Right ventricle myocardium superior (tissue), 1 donor: ENCODE measurements at regions not wholly inside any gene's neighbourhood (a gene's known extent, or its start where the extent isn't known, plus 50 kb on each side); places are given as distances from the start of the nearest gene placed in this dataset.

Source experiments
- ATAC-seq: fragments of 200-7000 bp; cut with Tn5 transposase; one replicate; pipeline ENCODE4 v1.9.1; 2020; ENCODE audit warnings: mild to moderate bottlenecking; ENCODE audit not compliant: poor library complexity
- DNase-seq: peaks from one replicate; pipeline ENCODE4 v3.0.0-alpha.2; 2020
- intact Hi-C: fragments of 100-400 bp; cut with DNase I; formaldehyde crosslinking; loops from one replicate; pipeline ENCODE4 v1.11.2; 2022
- donor health status: DM: no; HTN: yes; CAD: no; lungs with severe emphysema.

DNA sequence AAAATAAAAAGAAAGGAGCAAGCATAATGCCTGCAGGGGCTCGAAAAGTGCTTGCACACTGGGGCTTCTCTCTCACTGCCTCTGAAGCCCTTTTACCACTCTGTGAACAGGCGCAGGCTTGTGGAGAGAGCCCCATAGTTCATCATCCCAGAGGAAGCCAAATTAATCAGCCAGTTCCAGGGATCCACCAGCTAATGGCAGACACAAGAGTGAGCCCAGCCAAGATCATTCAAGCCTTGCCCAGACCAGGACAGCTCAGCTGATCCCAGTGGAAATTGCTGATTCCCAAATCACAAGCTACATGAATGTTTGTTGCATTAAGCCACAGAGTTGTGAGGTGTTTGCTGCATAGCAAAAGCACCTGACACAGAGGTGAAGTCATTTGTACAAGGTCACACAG is 135.3 kb downstream of the CHST1 start:
- ATAC-seq (no peak), DNase-seq (no peak)
- intact Hi-C loops: no loop called here

- no peak for DNase-seq
- no peak for ATAC-seq
- intact Hi-C loops: no loop called here
These were observed 137.0 kb downstream of the CHST1 start for GRCh38 chr11:45528435-45528834.

GRCh38 chr11:45527898-45528297 is 137.5 kb downstream of the CHST1 start:
- DNase-seq: no peak
- no peak for ATAC-seq
- intact Hi-C loops: no loop called here

DNA sequence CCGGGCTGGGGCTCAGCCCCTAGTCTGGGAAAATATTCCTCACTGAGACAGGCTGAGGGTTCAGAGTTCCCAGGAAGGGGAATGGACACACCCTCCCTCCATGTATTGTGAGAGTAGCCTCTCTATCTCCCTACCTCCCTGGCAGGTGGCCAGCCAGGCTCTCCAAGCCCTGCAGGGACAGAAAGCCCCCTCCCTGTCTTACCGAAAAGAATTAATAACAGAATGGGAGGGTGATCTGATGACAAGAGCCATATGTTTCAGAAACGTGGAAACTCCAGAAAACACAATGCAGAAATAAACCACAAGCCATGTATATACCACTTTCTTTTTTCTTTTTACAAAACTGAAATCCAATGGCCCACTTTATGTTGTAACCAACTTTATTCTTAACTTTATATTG is 140.0 kb downstream of the CHST1 start:
- ATAC-seq (no peak), DNase-seq (no peak)
- intact Hi-C loops: no loop called here

- no peak for DNase-seq
- ATAC-seq: no peak
- intact Hi-C loops: no loop called here
These were observed 141.7 kb downstream of the CHST1 start for GRCh38 chr11:45523760-45524159.

- intact Hi-C loops: no loop called here
- ATAC-seq: no peak
- DNase-seq: no peak
These were observed 146.4 kb downstream of the CHST1 start for GRCh38 chr11:45518833-45519535.

- intact Hi-C loops: no loop called here
- DNase-seq (no peak), ATAC-seq (no peak)
These were observed 147.1 kb downstream of the CHST1 start for GRCh38 chr11:45518141-45518832.

GRCh38 chr11:45517171-45517770 is 148.2 kb downstream of the CHST1 start:
- DNase-seq (no peak), ATAC-seq (no peak)
- intact Hi-C loops: no loop called here

DNA sequence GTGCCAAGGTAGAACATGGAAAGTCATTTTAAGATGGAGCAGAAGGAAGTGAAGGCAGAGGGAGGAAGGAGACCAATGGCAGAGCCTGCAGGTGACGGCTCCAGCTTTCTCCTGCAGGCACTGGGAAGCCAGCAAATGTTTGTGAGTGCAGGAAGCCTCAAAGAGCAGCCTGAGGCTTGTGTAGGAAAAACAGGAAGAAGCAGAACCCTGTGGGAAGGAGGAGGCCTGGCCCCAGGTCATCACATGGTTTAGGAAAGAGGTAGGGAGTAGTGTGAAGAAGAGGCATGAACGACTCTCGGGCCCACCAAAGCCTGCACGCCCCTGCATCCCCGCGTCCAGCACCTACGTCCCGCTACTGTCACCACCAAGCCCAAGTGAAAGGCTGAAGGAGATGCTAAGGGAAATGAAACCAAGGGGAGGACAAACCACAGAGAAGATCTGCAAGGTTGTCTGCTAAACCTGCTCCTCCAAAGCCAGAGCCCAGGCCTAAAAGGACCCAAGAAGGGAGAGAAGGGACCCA is 151.5 kb downstream of the CHST1 start:
- ATAC-seq: no peak
- intact Hi-C loops: no loop called here
- no peak for DNase-seq

DNA sequence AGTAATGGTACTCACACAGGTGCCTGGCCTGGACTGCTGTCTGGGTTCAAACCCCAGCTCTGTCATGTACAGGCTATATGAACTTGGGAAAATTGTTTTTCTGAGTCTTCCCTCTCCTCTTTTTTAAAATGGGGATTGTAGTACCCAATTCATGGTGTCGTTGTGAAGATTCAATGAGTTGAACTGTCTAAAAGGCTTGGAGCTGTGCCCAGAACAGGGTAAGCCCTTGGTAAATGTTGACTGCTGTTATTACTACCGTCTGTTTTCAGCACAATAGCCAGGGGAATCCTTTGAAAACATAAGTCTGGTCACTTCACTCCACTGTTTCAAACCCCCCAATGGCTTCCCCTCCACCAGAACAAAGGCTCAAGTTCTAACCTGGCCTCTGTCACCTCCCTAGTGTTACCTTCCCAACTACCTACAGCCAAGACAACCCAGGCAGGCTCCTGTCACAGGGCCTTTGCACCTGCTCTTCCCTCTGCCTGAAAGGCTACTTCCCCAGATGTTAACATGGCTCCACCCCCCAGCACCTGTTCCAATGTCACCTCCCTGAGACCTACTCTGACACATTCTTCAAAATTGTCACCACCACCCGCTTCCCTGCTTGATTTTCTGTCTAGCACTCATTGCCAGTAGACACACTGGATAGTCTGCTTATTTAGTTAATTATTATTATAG is 152.8 kb downstream of the CHST1 start:
- intact Hi-C loops: no loop called here
- DNase-seq (no peak), ATAC-seq (no peak)

- DNase-seq (no peak), ATAC-seq (no peak)
- intact Hi-C loops: no loop called here
These were observed 153.9 kb downstream of the CHST1 start for GRCh38 chr11:45511566-45511965.

DNA sequence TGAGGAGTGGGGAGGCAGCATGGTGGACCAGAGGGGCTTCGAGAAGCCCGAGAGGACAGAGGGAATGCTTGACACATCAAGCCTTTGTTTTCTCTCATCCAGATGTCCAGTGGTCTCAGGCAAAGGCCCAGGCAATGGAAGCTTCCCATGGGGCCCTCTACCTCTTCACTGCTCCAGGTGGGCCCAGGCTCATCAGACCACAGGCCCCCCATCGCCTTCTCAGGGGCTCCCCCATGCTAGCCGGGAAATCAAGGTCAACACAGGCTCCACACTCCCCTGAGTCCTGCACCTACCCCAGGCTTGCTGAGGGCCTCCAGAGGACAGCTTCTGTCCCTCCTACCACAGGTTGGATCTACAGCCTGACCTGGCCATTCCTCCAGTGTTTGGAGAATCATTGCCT is 157.5 kb downstream of the CHST1 start:
- no peak for ATAC-seq
- intact Hi-C loops: no loop called here
- DNase-seq: no peak

- intact Hi-C loops: no loop called here
- ATAC-seq: no peak
These were observed 162.1 kb downstream of the CHST1 start for GRCh38 chr11:45503311-45503710.

DNA sequence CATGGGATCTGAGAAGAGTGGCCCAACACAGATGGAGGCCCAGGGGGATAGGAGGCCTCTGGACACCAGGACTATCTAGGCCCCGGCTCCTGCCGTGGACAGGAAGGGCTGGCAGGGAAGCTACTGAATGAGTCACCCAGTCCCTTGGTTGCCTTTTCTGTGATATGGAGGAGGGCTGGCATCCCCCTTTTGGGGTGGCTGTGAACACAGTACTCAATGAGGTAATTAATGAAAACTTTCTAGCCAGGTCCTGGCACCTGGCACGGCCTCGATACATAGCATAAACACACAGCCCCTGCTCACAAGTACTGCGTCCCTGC is 163.2 kb downstream of the CHST1 start:
- DNase-seq: no peak
- intact Hi-C loops: no loop called here
- ATAC-seq: no peak

More at GRCh38 chr11:45503311-45503710, 162.1 kb downstream of the CHST1 start:
- no peak for DNase-seq

DNA sequence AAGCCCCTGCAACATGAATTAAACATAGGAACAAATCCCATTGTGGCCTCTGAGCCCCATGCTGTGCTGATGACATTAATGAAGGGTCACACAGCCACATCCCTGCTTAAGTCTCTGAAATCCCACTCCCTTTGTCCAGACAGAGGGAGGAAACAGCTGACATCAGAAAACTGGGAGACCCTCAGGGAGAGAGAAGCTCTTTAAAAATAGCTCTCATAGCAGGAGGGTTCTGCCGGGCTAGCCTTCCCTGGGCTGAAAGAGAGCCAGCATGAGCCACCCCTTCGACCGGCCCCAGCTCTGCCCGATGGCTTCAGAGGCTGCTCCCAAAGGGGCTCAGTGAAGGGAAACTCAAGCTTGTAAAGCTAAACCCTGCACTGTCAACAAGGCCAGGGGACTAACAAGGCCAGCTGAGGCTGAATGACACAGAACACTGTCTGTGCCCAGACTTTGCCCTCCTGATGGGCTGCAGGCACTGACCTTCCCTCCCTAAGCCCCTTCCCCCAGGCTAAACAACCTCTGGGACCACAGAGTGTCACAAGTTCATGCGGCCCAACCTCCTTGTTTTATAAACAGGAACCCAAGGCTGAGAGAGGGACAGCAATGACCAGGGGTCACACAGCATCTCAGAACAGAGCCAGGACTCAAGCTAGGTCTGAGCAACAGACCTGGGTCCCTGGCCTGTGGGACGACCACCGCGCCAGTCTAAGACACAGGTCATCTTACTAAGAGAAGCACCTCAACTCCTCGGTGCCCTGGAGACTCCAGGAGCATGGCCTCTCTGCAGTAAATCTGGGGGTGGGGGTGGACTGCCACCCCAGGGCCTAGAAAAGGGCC is 163.8 kb downstream of the CHST1 start:
- ATAC-seq (no peak), DNase-seq (no peak)
- intact Hi-C loops: no loop called here

DNA sequence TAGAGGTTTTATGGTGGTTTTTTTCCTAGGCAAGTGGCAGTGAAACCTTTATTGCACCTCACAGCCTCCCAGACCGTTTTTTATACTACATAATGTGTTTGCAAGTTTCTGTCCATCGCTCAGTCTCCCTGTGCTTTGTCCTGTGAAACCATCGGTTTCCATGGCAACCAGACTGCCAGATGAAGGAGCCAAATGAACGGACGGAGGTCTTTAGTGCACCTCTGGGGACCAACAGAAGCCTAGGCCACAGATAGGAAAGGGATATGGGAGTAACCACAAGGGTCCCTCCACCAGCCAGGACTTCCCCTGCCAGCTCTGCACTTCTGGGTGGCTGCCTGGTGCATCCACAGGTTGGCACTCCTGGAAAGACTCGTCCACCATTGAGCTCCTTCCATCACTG is 165.0 kb downstream of the CHST1 start:
- DNase-seq (no peak), ATAC-seq (no peak)
- intact Hi-C loops: no loop called here

DNA sequence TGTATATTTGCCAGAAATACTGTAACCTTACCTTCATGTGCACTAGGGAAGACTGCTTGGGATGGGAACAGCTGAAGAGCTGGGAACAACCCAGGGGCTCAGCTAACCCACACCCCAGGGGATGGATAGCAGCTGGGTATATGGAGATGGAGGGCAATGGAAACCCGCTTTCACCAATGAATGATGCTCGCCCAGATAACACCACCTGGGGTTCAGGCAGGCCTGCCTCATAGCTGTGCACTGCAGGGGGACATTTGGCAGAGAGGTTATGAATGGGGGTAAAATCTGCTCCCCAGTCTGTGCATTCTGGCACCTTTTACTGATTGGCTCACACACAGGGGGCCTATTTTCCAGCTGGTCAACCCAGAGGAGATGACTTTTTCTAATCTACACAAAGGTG is 170.7 kb downstream of the CHST1 start:
- ATAC-seq (no peak), DNase-seq (no peak)
- intact Hi-C loops: no loop called here

DNA sequence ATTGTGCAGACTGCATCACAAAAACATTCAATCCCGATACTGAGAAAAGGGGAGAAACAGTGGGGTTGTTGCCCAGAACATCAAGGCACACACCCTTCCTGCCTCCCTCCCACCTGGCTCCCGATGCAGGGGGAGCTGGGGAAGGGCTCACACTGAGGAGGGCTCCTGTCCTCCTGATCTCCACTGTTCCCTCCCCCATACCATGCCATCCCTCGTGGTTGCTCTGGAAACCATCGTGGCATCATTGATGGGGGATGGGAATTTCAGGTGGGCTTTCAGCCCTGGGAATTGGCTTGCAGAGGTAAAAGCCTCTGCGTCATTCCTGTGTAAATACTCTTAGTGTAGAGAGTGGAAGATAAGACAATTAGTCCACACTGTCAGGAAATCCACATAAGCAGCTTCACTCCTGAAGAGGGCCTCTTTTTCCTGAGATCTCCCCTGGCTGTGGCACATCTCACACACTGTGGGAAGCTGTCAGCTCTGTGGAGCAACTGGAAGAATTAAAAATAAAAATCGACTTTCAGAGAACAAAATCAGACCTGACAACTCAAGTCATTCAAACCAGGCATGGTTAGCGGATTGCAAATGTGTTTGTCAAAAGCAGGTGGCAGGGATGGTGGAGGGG is 176.0 kb downstream of the CHST1 start:
- ATAC-seq: no peak
- intact Hi-C loops: no loop called here
- no peak for DNase-seq
